Superior temporal gyrus (tissue), 1 donor: ENCODE measurements at regions not wholly inside any gene's neighbourhood (a gene's known extent, or its start where the extent isn't known, plus 50 kb on each side); places are given as distances from the start of the nearest gene placed in this dataset.

ENCODE experiments used
- DNase-seq: peaks from one replicate; pipeline ENCODE4 v3.0.0-alpha.2; 2016; ENCODE audit errors: extremely low spot score

- DNase-seq, result peak; percentile 15
These were observed 213.2 kb upstream of the ZFP42 start for GRCh38 chr4:187782286-187782824.

GRCh38 chr4:187786190-187786589 is 209.4 kb upstream of the ZFP42 start:
- DNase-seq, result no peak

- DNase-seq, result no peak
These were observed 206.5 kb upstream of the ZFP42 start for GRCh38 chr4:187789078-187789477.

- DNase-seq, result no peak
These were observed 199.8 kb upstream of the ZFP42 start for GRCh38 chr4:187795737-187796136.

- DNase-seq, result no peak
These were observed 197.2 kb upstream of the ZFP42 start for GRCh38 chr4:187798385-187798784.

- no peak for DNase-seq
These were observed 195.8 kb upstream of the ZFP42 start for GRCh38 chr4:187799735-187800134.

GRCh38 chr4:187811591-187811990 is 184.0 kb upstream of the ZFP42 start:
- DNase-seq, result no peak

GRCh38 chr4:187814737-187815465 is 180.7 kb upstream of the ZFP42 start:
- DNase-seq, result no peak

GRCh38 chr4:187826725-187827124 is 168.8 kb upstream of the ZFP42 start:
- DNase-seq, result no peak

- no peak for DNase-seq
These were observed 167.9 kb upstream of the ZFP42 start for GRCh38 chr4:187827631-187828030.

- no peak for DNase-seq
These were observed 155.8 kb upstream of the ZFP42 start for GRCh38 chr4:187839765-187840164.

- no peak for DNase-seq
These were observed 154.8 kb upstream of the ZFP42 start for GRCh38 chr4:187840814-187841213.

GRCh38 chr4:187849556-187850225 is 145.9 kb upstream of the ZFP42 start:
- DNase-seq, result no peak

- no peak for DNase-seq
These were observed 129.7 kb upstream of the ZFP42 start for GRCh38 chr4:187865914-187866313.

GRCh38 chr4:187883049-187883448 is 112.5 kb upstream of the ZFP42 start:
- DNase-seq, result no peak

GRCh38 chr4:187883836-187884475 is 111.6 kb upstream of the ZFP42 start:
- no peak for DNase-seq

GRCh38 chr4:187887906-187888305 is 107.7 kb upstream of the ZFP42 start:
- DNase-seq, result no peak

- DNase-seq, result no peak
These were observed 105.9 kb upstream of the ZFP42 start for GRCh38 chr4:187889651-187890050.

GRCh38 chr4:187893418-187893817 is 102.2 kb upstream of the ZFP42 start:
- no peak for DNase-seq

- DNase-seq, result no peak
These were observed 92.5 kb upstream of the ZFP42 start for GRCh38 chr4:187903106-187903505.

GRCh38 chr4:187903700-187904099 is 91.9 kb upstream of the ZFP42 start:
- no peak for DNase-seq

- peak; percentile 68 for DNase-seq
These were observed 87.5 kb upstream of the ZFP42 start for GRCh38 chr4:187908079-187908561.

GRCh38 chr4:187908731-187909130 is 86.8 kb upstream of the ZFP42 start:
- DNase-seq, result no peak
